ENCODE measurements at regions not wholly inside any gene's neighbourhood (a gene's known extent, or its start where the extent isn't known, plus 50 kb on each side); places are given as distances from the start of the nearest gene placed in this dataset.

DNA sequence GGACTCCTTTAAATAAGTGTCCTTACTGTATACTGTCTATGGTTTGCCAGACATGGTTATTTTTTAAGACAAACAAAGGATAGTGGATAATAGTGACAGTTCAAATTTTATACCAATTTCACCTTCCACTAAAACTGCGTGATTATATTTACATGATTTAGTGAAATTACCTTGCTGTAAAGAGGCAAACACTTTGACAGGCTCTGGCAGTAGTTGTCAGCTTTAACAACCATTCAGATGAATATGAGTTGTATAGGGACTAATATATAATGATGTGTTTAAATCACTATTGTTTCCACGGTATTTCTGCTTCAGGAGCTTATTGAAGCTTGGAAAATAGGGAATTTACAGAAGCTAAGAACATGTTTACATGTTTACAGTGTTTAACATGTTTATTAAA lies 1364.0 kb downstream of the FSCB start:
- DNase-seq (ENCODE audit: low spot score) (no peak), ATAC-seq (no peak)
- Histone ChIP-seq H3K27ac (ENCODE audit: low read depth) (no peak overlapping the region), H3K36me3 (ENCODE audit: insufficient read depth) (no peaks in the 10 kb centered on the region), H3K4me1 (ENCODE audit: insufficient read depth) (peaks cover 7% of the 10 kb centered on the region; the same call in 1 of the 2 replicates), H2AFZ (no peak overlapping the region), H3F3A (replicated peaks; ENCODE audit: low read depth) (no peaks in the 10 kb centered on the region), H3K79me2 (replicated peaks; ENCODE audit: insufficient read depth) (no peaks in the 10 kb centered on the region), H3K4me2 (no peak overlapping the region), H3K4me3 (no peak overlapping the region), H4K20me1 (replicated peaks; ENCODE audit: insufficient read depth) (no peaks in the 10 kb centered on the region), H3K9me2 (ENCODE audit: insufficient read depth) (no peaks in the 10 kb centered on the region), H3K27me3 (ENCODE audit: insufficient read depth) (no peaks in the 10 kb centered on the region)
- Mint-ChIP-seq H3K36me3 (ENCODE audit: low read depth) (no peaks in the 10 kb centered on the region), H3K4me1 (peaks cover 10% of the 10 kb centered on the region; the same call in 2 of the 3 replicates), H3K27ac (no peak overlapping the region), H3K9me3 (no peaks in the 10 kb centered on the region), H3K4me3 (no peak overlapping the region), H3K27me3 (ENCODE audit: insufficient read depth, low read depth, poor library complexity) (peaks cover 4% of the 10 kb centered on the region)
- no peak for TF ChIP-seq EZH2 (IDR thresholded peaks at IDR 0.05; ENCODE audit: low read depth, unreplicated experiment)
- TF ChIP-seq, protein P1, sequence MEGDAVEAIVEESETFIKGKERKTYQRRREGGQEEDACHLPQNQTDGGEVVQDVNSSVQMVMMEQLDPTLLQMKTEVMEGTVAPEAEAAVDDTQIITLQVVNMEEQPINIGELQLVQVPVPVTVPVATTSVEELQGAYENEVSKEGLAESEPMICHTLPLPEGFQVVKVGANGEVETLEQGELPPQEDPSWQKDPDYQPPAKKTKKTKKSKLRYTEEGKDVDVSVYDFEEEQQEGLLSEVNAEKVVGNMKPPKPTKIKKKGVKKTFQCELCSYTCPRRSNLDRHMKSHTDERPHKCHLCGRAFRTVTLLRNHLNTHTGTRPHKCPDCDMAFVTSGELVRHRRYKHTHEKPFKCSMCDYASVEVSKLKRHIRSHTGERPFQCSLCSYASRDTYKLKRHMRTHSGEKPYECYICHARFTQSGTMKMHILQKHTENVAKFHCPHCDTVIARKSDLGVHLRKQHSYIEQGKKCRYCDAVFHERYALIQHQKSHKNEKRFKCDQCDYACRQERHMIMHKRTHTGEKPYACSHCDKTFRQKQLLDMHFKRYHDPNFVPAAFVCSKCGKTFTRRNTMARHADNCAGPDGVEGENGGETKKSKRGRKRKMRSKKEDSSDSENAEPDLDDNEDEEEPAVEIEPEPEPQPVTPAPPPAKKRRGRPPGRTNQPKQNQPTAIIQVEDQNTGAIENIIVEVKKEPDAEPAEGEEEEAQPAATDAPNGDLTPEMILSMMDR (conservative IDR thresholded peaks at IDR 0.05; ENCODE audit: low read depth in 2 of 2), result no peak
- TF ChIP-seq CREB1 (CRISPR knock-in tag; IDR thresholded peaks at IDR 0.05; ENCODE audit: low read depth), result no peak
- no peak for TF ChIP-seq NANOG (IDR thresholded peaks at IDR 0.05; ENCODE audit: borderline replicate concordance)
- TF ChIP-seq STAT1 (IDR thresholded peaks at IDR 0.05; ENCODE audit: unreplicated experiment), result no peak
- TF ChIP-seq, protein P2, sequence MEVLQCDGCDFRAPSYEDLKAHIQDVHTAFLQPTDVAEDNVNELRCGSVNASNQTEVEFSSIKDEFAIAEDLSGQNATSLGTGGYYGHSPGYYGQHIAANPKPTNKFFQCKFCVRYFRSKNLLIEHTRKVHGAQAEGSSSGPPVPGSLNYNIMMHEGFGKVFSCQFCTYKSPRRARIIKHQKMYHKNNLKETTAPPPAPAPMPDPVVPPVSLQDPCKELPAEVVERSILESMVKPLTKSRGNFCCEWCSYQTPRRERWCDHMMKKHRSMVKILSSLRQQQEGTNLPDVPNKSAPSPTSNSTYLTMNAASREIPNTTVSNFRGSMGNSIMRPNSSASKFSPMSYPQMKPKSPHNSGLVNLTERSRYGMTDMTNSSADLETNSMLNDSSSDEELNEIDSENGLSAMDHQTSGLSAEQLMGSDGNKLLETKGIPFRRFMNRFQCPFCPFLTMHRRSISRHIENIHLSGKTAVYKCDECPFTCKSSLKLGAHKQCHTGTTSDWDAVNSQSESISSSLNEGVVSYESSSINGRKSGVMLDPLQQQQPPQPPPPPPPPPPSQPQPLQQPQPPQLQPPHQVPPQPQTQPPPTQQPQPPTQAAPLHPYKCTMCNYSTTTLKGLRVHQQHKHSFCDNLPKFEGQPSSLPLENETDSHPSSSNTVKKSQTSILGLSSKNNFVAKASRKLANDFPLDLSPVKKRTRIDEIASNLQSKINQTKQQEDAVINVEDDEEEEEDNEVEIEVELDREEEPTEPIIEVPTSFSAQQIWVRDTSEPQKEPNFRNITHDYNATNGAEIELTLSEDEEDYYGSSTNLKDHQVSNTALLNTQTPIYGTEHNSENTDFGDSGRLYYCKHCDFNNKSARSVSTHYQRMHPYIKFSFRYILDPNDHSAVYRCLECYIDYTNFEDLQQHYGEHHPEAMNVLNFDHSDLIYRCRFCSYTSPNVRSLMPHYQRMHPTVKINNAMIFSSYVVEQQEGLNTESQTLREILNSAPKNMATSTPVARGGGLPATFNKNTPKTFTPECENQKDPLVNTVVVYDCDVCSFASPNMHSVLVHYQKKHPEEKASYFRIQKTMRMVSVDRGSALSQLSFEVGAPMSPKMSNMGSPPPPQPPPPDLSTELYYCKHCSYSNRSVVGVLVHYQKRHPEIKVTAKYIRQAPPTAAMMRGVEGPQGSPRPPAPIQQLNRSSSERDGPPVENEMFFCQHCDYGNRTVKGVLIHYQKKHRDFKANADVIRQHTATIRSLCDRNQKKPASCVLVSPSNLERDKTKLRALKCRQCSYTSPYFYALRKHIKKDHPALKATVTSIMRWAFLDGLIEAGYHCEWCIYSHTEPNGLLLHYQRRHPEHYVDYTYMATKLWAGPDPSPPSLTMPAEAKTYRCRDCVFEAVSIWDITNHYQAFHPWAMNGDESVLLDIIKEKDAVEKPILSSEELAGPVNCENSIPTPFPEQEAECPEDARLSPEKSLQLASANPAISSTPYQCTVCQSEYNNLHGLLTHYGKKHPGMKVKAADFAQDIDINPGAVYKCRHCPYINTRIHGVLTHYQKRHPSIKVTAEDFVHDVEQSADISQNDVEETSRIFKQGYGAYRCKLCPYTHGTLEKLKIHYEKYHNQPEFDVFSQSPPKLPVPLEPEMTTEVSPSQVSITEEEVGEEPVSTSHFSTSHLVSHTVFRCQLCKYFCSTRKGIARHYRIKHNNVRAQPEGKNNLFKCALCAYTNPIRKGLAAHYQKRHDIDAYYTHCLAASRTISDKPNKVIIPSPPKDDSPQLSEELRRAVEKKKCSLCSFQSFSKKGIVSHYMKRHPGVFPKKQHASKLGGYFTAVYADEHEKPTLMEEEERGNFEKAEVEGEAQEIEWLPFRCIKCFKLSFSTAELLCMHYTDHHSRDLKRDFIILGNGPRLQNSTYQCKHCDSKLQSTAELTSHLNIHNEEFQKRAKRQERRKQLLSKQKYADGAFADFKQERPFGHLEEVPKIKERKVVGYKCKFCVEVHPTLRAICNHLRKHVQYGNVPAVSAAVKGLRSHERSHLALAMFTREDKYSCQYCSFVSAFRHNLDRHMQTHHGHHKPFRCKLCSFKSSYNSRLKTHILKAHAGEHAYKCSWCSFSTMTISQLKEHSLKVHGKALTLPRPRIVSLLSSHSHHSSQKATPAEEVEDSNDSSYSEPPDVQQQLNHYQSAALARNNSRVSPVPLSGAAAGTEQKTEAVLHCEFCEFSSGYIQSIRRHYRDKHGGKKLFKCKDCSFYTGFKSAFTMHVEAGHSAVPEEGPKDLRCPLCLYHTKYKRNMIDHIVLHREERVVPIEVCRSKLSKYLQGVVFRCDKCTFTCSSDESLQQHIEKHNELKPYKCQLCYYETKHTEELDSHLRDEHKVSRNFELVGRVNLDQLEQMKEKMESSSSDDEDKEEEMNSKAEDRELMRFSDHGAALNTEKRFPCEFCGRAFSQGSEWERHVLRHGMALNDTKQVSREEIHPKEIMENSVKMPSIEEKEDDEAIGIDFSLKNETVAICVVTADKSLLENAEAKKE (CRISPR knock-in tag; IDR thresholded peaks at IDR 0.05), result no peak
- TF ChIP-seq, protein P3, sequence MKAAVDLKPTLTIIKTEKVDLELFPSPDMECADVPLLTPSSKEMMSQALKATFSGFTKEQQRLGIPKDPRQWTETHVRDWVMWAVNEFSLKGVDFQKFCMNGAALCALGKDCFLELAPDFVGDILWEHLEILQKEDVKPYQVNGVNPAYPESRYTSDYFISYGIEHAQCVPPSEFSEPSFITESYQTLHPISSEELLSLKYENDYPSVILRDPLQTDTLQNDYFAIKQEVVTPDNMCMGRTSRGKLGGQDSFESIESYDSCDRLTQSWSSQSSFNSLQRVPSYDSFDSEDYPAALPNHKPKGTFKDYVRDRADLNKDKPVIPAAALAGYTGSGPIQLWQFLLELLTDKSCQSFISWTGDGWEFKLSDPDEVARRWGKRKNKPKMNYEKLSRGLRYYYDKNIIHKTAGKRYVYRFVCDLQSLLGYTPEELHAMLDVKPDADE (IDR thresholded peaks at IDR 0.05), result no peak
- no peak for TF ChIP-seq ZNF331 (CRISPR knock-in tag; IDR thresholded peaks at IDR 0.05; ENCODE audit: low read depth)
- no peak for TF ChIP-seq JUNB (IDR thresholded peaks at IDR 0.05; ENCODE audit: unreplicated experiment)
- TF ChIP-seq ZNF114 (CRISPR knock-in tag; IDR thresholded peaks at IDR 0.05), result no peak
- TF ChIP-seq EZH2phosphoT487 (IDR thresholded peaks at IDR 0.05; ENCODE audit: unreplicated experiment), result no peak
- TF ChIP-seq, protein P4, sequence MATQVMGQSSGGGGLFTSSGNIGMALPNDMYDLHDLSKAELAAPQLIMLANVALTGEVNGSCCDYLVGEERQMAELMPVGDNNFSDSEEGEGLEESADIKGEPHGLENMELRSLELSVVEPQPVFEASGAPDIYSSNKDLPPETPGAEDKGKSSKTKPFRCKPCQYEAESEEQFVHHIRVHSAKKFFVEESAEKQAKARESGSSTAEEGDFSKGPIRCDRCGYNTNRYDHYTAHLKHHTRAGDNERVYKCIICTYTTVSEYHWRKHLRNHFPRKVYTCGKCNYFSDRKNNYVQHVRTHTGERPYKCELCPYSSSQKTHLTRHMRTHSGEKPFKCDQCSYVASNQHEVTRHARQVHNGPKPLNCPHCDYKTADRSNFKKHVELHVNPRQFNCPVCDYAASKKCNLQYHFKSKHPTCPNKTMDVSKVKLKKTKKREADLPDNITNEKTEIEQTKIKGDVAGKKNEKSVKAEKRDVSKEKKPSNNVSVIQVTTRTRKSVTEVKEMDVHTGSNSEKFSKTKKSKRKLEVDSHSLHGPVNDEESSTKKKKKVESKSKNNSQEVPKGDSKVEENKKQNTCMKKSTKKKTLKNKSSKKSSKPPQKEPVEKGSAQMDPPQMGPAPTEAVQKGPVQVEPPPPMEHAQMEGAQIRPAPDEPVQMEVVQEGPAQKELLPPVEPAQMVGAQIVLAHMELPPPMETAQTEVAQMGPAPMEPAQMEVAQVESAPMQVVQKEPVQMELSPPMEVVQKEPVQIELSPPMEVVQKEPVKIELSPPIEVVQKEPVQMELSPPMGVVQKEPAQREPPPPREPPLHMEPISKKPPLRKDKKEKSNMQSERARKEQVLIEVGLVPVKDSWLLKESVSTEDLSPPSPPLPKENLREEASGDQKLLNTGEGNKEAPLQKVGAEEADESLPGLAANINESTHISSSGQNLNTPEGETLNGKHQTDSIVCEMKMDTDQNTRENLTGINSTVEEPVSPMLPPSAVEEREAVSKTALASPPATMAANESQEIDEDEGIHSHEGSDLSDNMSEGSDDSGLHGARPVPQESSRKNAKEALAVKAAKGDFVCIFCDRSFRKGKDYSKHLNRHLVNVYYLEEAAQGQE (IDR thresholded peaks at IDR 0.05; ENCODE audit: unreplicated experiment), result no peak
- TF ChIP-seq POLR2AphosphoS5 (IDR thresholded peaks at IDR 0.05; ENCODE audit: low read depth), result no peak

Data from GM23338 (cell line).